Parathyroid adenoma (tissue), 2 donors: ENCODE measurements at regions not wholly inside any gene's neighbourhood (a gene's known extent, or its start where the extent isn't known, plus 50 kb on each side); places are given as distances from the start of the nearest gene placed in this dataset.

Experiments
- H2AFZ ChIP-seq: fragments of 300-600 bp; sonication (generic); one replicate; pipeline ENCODE4 v1.7.0; 2017; ENCODE audit warnings: antibody characterized with exemption, mild to moderate bottlenecking
- H3K27ac ChIP-seq: fragments of 300-600 bp; sonication (generic); one replicate; pipeline ENCODE4 v1.7.0; 2017
- H3K27me3 ChIP-seq: fragments of 300-600 bp; sonication (generic); one replicate; pipeline ENCODE4 v1.7.0; 2017; ENCODE audit warnings: low read length; ENCODE audit not compliant: control insufficient read depth, insufficient read depth
- H3K36me3 ChIP-seq: fragments of 300-600 bp; sonication (generic); one replicate; pipeline ENCODE4 v1.7.0; 2017; ENCODE audit warnings: low read length; ENCODE audit not compliant: control insufficient read depth, insufficient read depth
- H3K4me1 ChIP-seq: fragments of 300-600 bp; sonication (generic); one replicate; pipeline ENCODE4 v1.7.0; 2017; ENCODE audit warnings: control low read depth
- H3K4me2 ChIP-seq: fragments of 300-600 bp; sonication (generic); one replicate; pipeline ENCODE4 v1.7.0; 2017; ENCODE audit warnings: low read length
- H3K4me3 ChIP-seq: fragments of 300-600 bp; sonication (generic); one replicate; pipeline ENCODE4 v1.7.0; 2017; ENCODE audit warnings: low read depth, low read length
- H3K79me2 ChIP-seq: fragments of 300-600 bp; sonication (generic); one replicate; pipeline ENCODE4 v1.7.0; 2017; ENCODE audit warnings: control low read depth
- H3K9ac ChIP-seq: fragments of 300-600 bp; sonication (generic); one replicate; pipeline ENCODE4 v1.7.0; 2017; ENCODE audit warnings: mild to moderate bottlenecking
- H3K9me3 ChIP-seq: fragments of 300-600 bp; sonication (generic); one replicate; pipeline ENCODE4 v1.7.0; 2017; ENCODE audit warnings: low read length; ENCODE audit not compliant: control insufficient read depth
- CTCF ChIP-seq: fragments of 300-600 bp; sonication (generic); IDR thresholded peaks from one replicate; pipeline ENCODE4 v1.7.0; 2017; ENCODE audit warnings: antibody characterized with exemption, mild to moderate bottlenecking
- donor health status: primary hyperparathyroidism.

DNA sequence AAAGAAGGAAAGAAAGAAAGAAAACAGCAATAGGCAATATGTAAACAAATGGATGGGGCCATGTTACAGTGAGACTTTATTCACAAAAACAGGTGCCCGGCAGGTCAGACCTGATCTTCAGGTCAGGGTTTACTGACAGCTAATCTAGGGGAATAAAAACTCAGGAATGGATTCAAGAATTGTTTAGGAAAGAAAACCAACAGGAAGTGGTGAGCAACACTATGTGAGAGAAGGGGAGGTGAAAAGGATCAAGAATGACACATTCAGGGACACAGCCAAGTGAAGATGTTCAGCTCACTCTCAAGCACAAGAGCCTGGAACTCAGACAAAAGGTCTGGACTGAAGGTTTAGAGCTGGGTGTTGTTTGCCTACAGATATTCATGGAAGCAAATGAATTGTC is 244.5 kb downstream of the EFNB2 start:
- H3K27me3 ChIP-seq: no peaks in the 10 kb centered on the region
- no peak for TF ChIP-seq CTCF
- no peak overlapping the region for H2AFZ ChIP-seq
- no peak overlapping the region for H3K27ac ChIP-seq
- H3K79me2 ChIP-seq: no peaks in the 10 kb centered on the region
- no peak overlapping the region for H3K9ac ChIP-seq
- no peak overlapping the region for H3K4me2 ChIP-seq
- no peaks in the 10 kb centered on the region for H3K4me1 ChIP-seq
- H3K9me3 ChIP-seq: no peaks in the 10 kb centered on the region
- H3K4me3 ChIP-seq: no peak overlapping the region
- H3K36me3 ChIP-seq: no peaks in the 10 kb centered on the region

- no peaks in the 10 kb centered on the region for H3K4me1 ChIP-seq
- no peaks in the 10 kb centered on the region for H3K27me3 ChIP-seq
- H2AFZ ChIP-seq: no peak overlapping the region
- H3K36me3 ChIP-seq: no peaks in the 10 kb centered on the region
- H3K4me3 ChIP-seq: no peak overlapping the region
- H3K79me2 ChIP-seq: no peaks in the 10 kb centered on the region
- no peak overlapping the region for H3K27ac ChIP-seq
- no peak for TF ChIP-seq CTCF
- no peaks in the 10 kb centered on the region for H3K9me3 ChIP-seq
- no peak overlapping the region for H3K4me2 ChIP-seq
- H3K9ac ChIP-seq: no peak overlapping the region
Observed at GRCh38 chr13:106287351-106287750, 248.1 kb downstream of the EFNB2 start.

DNA sequence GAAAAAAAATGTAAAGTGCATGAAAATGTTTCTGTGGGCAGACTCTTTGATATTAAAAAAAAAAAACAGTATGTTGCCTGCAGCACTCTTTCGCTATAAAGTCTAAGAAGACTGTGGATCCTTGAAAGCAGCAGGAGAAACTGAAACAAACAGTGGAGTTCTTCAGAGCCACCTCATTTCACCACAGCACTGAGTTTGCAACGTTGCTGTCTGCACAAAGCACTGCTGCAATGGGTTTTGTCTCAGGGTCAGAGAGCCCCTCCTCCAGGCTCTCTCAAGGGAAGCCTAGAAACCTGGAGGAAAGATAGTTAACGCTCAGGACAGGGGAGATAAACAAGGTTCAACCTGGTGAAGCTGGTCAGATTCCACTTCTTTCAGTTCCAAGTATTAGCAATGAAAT is 248.7 kb downstream of the EFNB2 start:
- no peaks in the 10 kb centered on the region for H3K4me1 ChIP-seq
- no peaks in the 10 kb centered on the region for H3K36me3 ChIP-seq
- no peaks in the 10 kb centered on the region for H3K9me3 ChIP-seq
- TF ChIP-seq CTCF: no peak
- H3K27me3 ChIP-seq: no peaks in the 10 kb centered on the region
- H3K4me3 ChIP-seq: no peak overlapping the region
- H3K9ac ChIP-seq: no peak overlapping the region
- no peak overlapping the region for H3K4me2 ChIP-seq
- H2AFZ ChIP-seq: no peak overlapping the region
- H3K27ac ChIP-seq: no peak overlapping the region
- H3K79me2 ChIP-seq: no peaks in the 10 kb centered on the region

DNA sequence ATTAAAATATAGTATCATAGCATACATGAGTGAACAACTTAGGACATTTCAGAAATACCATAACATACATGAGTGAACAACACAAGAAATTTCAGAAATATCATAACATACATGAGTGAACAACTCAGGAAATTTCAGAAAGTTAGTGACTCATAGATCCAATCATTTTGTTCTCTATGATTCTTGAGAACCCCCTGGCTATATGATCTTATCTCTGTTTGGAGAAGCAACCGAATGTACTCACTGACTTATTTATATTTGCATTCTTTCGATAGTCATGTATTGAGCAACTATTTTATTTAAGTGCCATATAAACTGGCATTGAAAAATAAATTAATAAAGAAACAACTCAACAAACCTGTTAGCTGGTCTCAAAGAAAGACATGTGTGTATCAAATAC is 251.1 kb downstream of the EFNB2 start:
- no peaks in the 10 kb centered on the region for H3K27me3 ChIP-seq
- no peaks in the 10 kb centered on the region for H3K9me3 ChIP-seq
- no peaks in the 10 kb centered on the region for H3K36me3 ChIP-seq
- no peak overlapping the region for H3K4me2 ChIP-seq
- H2AFZ ChIP-seq: no peak overlapping the region
- no peak overlapping the region for H3K4me3 ChIP-seq
- no peaks in the 10 kb centered on the region for H3K79me2 ChIP-seq
- no peak for TF ChIP-seq CTCF
- H3K9ac ChIP-seq: no peak overlapping the region
- no peak overlapping the region for H3K27ac ChIP-seq
- H3K4me1 ChIP-seq: no peaks in the 10 kb centered on the region

- no peak overlapping the region for H2AFZ ChIP-seq
- no peaks in the 10 kb centered on the region for H3K9me3 ChIP-seq
- no peaks in the 10 kb centered on the region for H3K27me3 ChIP-seq
- H3K4me2 ChIP-seq: peak overlapping the region; percentile 24
- no peaks in the 10 kb centered on the region for H3K4me1 ChIP-seq
- no peak overlapping the region for H3K27ac ChIP-seq
- no peaks in the 10 kb centered on the region for H3K79me2 ChIP-seq
- no peaks in the 10 kb centered on the region for H3K36me3 ChIP-seq
- no peak for TF ChIP-seq CTCF
- H3K9ac ChIP-seq: no peak overlapping the region
- H3K4me3 ChIP-seq: no peak overlapping the region
Observed at GRCh38 chr13:106281426-106281825, 254.0 kb downstream of the EFNB2 start.
